NCI-H2196 treated with DMSO at 0.1 percent for 48 hours (cell line): ENCODE measurements at regions not wholly inside any gene's neighbourhood (a gene's known extent, or its start where the extent isn't known, plus 50 kb on each side); places are given as distances from the start of the nearest gene placed in this dataset.
"Not testable (repeated sequence)": the region's sequence is repeated elsewhere in the genome, so short reads cannot be mapped to it uniquely, and the experiment has no call there.

Experiments
- DNase-seq: peaks from one replicate; lab custom pipeline; 2025; ENCODE audit not compliant: unreplicated experiment; lab: John Stamatoyannopoulos, UW

GRCh38 chr17:53765609-53766008 lies 57.1 kb upstream of the KIF2B start:
- no peak for DNase-seq

GRCh38 chr17:53765129-53765528 lies 57.6 kb upstream of the KIF2B start:
- DNase-seq, result no peak

- no peak for DNase-seq
Measured at GRCh38 chr17:53757559-53757958, 65.2 kb upstream of the KIF2B start.

DNA sequence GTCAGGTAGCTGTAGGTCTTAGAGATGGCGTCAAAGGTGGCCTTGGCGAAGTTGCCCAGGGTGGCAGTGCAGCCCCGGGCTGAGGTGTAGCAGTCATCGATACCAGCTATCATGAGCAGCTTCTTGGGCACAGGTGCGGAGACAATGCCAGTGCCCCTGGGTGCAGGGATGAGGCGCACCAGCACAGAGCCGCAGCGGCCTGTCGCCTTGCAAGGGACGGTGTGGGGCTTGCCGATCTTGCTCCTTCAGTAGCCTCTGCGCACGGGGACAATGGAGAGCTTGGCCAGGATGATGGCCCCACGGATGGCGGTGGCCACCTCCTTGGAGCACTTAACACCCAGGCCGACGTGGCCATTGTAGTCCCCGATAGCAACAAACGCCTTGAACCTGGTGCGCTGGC lies 65.6 kb upstream of the KIF2B start:
- not testable (repeated sequence) for DNase-seq

DNA sequence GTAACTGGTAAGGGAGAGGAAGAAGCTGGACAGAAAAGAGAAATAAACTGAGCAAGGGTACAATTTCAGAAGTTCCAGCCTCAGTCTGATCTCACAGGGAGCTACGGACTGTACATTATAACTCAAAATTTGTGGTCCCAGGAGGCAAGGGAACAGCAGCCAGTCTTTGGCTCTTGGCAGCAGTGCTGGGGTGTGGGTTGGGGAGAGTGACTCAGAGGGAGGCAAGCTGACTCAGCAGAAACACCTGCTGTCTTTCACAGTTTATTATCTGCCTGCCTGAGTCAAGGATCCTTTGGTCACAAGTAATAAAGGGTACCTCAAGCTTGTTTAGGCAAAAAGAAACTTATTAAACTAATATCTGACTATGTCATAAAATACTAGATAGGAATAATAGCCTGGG lies 73.5 kb upstream of the KIF2B start:
- no peak for DNase-seq

- DNase-seq, result not testable (repeated sequence)
Measured at GRCh38 chr17:53748159-53748820, 74.4 kb upstream of the KIF2B start.

GRCh38 chr17:53740312-53740711 lies 82.4 kb upstream of the KIF2B start:
- no peak for DNase-seq

DNA sequence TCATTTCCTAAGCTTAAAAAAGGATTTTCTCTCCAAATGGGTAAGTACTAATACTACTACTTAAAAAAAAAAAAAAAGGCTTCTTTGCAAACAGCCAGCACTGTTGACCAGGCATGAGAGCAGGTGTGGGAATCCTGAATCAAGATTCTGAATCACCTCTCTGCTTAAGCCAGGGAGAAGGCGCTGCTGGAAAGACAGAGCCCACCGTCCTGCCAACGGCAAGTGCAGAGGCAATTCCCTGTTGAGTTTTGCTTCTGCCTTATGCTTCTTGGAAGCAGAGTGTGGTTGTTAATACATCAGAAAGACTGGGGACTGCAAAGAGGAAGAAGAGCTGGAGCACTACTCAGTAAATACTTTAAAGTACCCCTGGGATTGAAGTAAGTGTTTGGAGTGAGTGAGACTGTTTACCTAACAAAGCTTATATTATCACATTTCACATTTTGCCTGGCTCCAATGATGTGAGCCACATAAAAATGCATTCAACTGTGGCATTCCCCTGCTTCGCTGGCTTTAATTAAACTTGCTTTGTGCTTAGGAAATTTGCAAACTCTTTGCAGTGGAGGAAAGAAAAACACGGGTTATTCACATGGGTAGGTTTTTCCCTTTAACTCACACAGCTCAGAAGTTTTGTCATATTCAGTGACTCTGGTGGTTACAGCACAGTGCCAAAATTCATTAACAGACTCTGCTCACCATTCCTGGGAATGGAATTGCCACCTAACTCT lies 86.0 kb upstream of the KIF2B start:
- DNase-seq, result no peak

GRCh38 chr17:53724726-53725125 lies 98.0 kb upstream of the KIF2B start:
- no peak for DNase-seq

DNA sequence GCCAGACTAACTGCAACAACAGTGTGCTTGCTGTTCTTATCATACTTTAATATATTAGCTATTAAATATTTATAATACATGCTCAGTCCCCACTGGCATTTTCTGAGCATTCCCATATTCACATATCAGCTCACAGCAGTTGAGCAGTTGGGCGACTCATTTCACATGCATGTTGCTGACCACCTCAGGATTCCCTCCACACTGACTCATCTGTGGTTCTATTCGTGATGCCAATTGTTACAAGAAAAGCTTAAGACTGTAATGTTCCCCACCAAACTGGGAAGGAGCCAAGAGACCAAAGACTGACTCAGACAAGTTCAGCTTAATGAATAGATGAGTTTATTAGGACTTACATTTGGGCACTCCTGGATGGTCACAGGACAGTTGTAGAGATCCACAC lies 100.3 kb upstream of the KIF2B start:
- no peak for DNase-seq

DNA sequence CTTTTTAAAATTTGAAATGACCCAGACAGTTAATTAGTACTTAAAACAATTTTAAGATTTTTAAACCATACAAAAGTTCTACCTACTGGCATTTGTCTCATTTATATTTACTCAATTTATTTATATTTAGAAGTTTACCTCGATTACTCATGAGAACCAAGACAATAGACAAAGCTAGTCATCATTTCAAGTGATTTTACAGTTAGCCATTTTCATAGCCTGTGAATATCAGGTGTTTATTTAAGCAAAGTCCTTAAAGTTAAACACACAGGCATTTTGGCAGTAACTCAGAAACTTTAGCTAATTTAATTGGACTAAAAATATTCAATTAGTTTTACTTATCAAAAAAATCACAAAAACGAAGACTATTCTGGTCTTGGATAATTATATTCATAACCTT lies 101.6 kb upstream of the KIF2B start:
- no peak for DNase-seq

- DNase-seq, result no peak
Measured at GRCh38 chr17:53719229-53719628, 103.5 kb upstream of the KIF2B start.

DNA sequence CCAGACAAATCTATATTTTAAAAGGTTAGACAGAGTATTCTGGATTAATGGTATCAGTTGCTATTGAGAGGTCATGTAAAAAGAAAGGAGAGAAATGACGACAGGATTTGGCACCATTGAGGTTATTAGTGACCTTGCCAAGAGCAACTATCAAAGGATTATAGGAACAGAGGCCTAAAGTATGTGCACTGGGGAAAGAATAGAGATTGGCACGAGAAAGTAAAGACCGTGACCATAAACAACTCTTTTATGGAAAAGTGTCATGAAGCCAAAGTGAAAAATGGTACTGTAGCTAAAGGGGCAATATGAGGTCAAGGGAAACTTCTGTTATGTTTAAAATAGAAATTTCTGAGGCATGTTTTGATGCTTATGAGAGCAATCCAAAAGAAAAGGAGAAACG lies 115.2 kb upstream of the KIF2B start:
- DNase-seq, result no peak

DNA sequence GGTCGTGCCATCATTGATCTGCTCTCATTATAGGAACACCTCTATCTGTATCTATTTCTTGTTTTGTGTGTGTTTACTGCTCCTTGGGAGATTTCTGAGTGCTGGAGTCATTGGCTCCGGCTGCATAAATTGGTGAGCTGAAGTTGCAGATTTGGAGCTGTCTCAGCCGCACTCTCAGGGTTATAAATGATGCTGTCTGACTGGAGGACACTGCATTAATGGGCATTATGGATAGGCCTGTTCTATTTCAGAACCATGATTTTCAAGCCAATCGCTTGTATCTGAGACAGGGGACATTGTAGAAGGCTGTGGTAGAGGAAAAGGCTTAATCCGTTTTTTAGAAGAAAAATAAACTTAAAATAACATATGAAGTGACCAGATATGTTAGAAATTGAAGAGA lies 126.4 kb upstream of the KIF2B start:
- no peak for DNase-seq

- DNase-seq, result no peak
Measured at GRCh38 chr17:53687324-53687723, 135.4 kb upstream of the KIF2B start.

DNA sequence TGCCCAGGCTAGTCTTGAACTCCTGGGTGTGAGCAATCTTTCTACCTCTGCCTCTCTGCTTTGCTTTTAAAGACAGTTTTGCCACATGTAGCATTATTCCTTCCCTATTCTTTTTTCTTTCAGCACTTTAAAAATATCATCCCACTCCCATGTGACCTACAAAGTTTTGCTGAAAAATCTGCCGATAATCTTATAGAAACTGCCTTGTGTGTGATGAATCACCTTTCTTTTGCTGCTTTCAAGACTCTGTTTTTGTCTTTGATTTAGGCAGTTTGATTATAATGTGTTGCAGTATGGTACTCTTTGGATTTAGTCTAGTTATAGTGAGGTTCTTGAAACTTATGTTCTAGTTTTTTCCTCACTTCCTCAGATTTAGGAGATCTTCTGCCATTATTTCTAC lies 142.0 kb upstream of the KIF2B start:
- DNase-seq, result no peak

DNA sequence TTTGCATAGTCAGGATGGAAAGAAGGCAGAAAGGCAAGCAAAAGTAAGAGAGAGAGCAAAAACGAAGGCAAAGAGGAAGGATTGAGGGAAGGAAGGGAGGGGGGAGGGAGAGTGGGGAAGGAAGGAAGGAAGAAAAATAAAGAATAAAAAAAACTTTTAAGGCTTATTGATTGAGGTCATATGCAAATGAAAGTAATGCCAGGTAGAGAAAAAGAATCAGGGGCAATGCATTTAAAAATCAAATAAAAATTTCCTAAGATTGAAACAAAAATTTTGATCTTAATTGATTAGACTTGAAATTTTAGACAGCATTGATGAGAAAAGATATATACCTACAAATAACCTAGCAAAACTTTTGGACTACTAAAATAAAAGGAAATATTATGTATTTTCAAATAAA lies 153.9 kb upstream of the KIF2B start:
- DNase-seq, result no peak

DNA sequence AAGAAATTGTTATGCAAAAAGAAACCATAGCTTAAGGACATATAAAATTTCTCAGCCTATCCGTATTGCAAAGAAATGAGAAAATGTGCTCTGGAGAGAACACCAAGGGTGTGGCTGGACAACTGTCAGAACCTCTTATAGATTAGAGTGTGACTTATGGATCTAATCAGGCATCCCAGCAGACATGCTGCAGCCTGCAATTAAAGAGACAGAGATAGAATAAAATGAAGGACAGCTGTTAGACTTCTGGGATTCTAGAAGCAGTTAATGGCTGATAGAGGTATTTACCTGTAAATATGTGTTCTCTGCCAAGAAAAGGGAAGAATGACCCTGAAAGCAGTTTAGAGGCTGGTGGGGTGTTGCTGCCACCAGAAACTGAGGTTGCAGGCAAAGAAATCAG lies 160.1 kb upstream of the KIF2B start:
- no peak for DNase-seq

DNA sequence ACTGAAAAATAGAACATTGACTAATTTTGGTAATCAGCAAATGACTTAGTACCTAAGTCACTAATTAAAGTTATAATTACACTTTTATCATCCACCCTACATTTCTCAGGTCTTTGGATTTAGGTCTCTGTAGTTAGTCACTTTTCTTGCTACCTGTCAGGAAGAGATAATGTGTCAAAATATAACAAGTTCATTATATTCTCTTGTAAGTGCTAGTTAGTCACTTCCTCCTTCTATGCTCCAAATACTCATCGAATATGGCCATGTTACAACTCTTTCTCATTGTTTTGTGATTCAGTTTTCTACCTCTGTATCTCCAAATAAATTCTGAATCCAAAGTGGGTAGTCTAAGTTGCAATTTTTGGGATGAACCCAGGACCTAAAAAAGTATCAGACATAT lies 163.5 kb upstream of the KIF2B start:
- DNase-seq, result no peak

GRCh38 chr17:53655591-53655990 lies 167.1 kb upstream of the KIF2B start:
- DNase-seq, result no peak

- DNase-seq, result no peak
Measured at GRCh38 chr17:53649201-53649600, 173.5 kb upstream of the KIF2B start.

DNA sequence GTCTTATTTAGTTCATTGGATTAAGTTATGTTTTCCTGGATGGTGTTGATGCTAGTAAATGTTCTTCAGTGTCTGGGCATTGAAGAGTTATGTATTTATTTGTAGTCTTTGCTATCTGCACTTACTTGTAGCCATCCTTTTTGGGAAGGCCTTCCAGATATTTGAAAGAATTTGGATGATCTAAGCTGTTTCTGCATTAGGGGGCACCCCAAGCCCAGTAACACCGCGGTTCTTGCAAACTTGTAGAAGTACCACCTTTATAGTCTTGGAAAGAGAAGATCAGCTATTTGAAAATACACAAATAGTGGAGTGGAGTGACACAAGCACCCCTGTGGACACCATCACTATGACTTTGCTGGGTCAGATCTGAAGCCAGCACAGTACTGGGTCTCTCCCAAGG lies 175.9 kb upstream of the KIF2B start:
- no peak for DNase-seq

- DNase-seq, result no peak
Measured at GRCh38 chr17:53640808-53641207, 181.9 kb upstream of the KIF2B start.
